ENCODE measurements at regions not wholly inside any gene's neighbourhood (a gene's known extent, or its start where the extent isn't known, plus 50 kb on each side); places are given as distances from the start of the nearest gene placed in this dataset.
A peak's percentile ranks its signal among the peaks of the same experiment; 100 is the strongest.

- Histone ChIP-seq H3K36me3 (no peaks in the 10 kb centered on the region), H3K4me1 (ENCODE audit: low read depth) (no peaks in the 10 kb centered on the region), H3K27me3 (no peaks in the 10 kb centered on the region), H3K9me3 (ENCODE audit: low read depth) (no peaks in the 10 kb centered on the region), H3K27ac (no peak overlapping the region), H3K4me3 (no peak overlapping the region)
- no peak for TF ChIP-seq CTCF (IDR thresholded peaks at IDR 0.05; ENCODE audit: low read depth, low read length)
- DNase-seq (ENCODE audit: low read depth in 1 of 2, low spot score in 1 of 2), result no peak
These were observed 373.3 kb upstream of the DIAPH2 start for GRCh38 chrX:96311366-96311765.

- H3K36me3 ChIP-seq, result no peaks in the 10 kb centered on the region
- no peak overlapping the region for H3K27ac ChIP-seq
- H3K27me3 ChIP-seq, result no peaks in the 10 kb centered on the region
- H3K4me3 ChIP-seq, result no peak overlapping the region
- H3K4me1 ChIP-seq (ENCODE audit: low read depth), result no peaks in the 10 kb centered on the region
- no peaks in the 10 kb centered on the region for H3K9me3 ChIP-seq (ENCODE audit: low read depth)
- TF ChIP-seq CTCF (IDR thresholded peaks at IDR 0.05; ENCODE audit: low read depth, low read length), result no peak
- peak in 1 of 2 donors; percentile 0 for DNase-seq (ENCODE audit: low read depth in 1 of 2, low spot score in 1 of 2)
These were observed 369.7 kb upstream of the DIAPH2 start for GRCh38 chrX:96314985-96315384.

GRCh38 chrX:96361844-96362243 is 322.8 kb upstream of the DIAPH2 start:
- Histone ChIP-seq H3K4me1 (ENCODE audit: low read depth) (no peaks in the 10 kb centered on the region), H3K27ac (no peak overlapping the region), H3K36me3 (no peaks in the 10 kb centered on the region), H3K4me3 (no peak overlapping the region), H3K27me3 (no peaks in the 10 kb centered on the region), H3K9me3 (ENCODE audit: low read depth) (no peaks in the 10 kb centered on the region)
- TF ChIP-seq CTCF (IDR thresholded peaks at IDR 0.05; ENCODE audit: low read depth, low read length), result no peak
- DNase-seq (ENCODE audit: low read depth in 1 of 2, low spot score in 1 of 2), result no peak

- Histone ChIP-seq H3K27ac (no peak overlapping the region), H3K27me3 (no peaks in the 10 kb centered on the region), H3K4me1 (ENCODE audit: low read depth) (no peaks in the 10 kb centered on the region), H3K9me3 (ENCODE audit: low read depth) (no peaks in the 10 kb centered on the region), H3K36me3 (no peaks in the 10 kb centered on the region), H3K4me3 (no peak overlapping the region)
- peak; percentile 65 for TF ChIP-seq CTCF (IDR thresholded peaks at IDR 0.05; ENCODE audit: low read depth, low read length)
- peak; percentile 70 for DNase-seq (ENCODE audit: low read depth in 1 of 2, low spot score in 1 of 2)
These were observed 312.2 kb upstream of the DIAPH2 start for GRCh38 chrX:96372313-96373046.

- TF ChIP-seq CTCF (IDR thresholded peaks at IDR 0.05; ENCODE audit: low read depth, low read length), result no peak
- no peak overlapping the region for H3K4me3 ChIP-seq
- no peak for DNase-seq (ENCODE audit: low read depth in 1 of 2, low spot score in 1 of 2)
- no peaks in the 10 kb centered on the region for H3K9me3 ChIP-seq (ENCODE audit: low read depth)
- no peak overlapping the region for H3K27ac ChIP-seq
- H3K4me1 ChIP-seq (ENCODE audit: low read depth), result no peaks in the 10 kb centered on the region
- no peaks in the 10 kb centered on the region for H3K36me3 ChIP-seq
- H3K27me3 ChIP-seq, result no peaks in the 10 kb centered on the region
These were observed 311.6 kb upstream of the DIAPH2 start for GRCh38 chrX:96373047-96373355.
